ENCODE measurements at regions not wholly inside any gene's neighbourhood (a gene's known extent, or its start where the extent isn't known, plus 50 kb on each side); places are given as distances from the start of the nearest gene placed in this dataset.
"Not testable (repeated sequence)": the region's sequence is repeated elsewhere in the genome, so short reads cannot be mapped to it uniquely, and the experiment has no call there.

DNA sequence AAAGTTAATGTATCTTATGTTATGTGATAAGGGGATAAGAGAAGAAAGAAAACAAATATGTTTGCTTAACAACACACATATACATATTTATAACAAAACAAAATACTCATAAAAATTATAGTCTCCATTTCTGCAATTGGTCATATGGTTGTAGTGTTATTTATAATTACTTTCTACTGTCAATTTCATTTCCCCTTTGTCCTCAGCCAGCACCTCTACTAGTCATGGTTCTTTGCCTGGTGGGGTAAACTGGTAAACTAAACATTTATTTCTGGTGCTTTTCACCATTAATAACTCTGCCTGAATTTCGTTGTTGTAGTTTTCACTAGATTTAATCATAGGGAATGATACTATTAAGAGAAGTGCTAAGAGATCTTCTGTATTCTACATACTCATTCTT is 88.0 kb upstream of the ALCAM start:
- no peak for DNase-seq

DNA sequence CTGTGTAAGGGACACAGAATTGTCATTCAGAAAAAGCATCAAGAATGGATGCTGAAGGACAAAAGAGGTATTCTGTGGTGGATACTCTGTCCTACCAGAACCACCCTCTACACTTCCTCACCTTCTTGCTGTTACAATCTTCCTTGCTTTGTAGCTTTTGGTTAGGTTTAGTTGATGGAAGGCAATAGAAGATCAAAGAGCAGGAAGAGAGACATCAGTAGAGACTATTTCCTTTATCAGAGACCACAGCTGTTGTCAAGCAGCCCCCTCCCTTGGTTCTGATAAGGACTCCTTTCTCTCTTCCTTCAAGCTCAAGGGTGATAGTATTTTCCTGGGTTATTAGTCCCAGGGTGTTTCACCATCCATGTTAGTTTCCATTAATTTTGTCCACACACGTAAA is 84.7 kb upstream of the ALCAM start:
- DNase-seq: no peak

DNA sequence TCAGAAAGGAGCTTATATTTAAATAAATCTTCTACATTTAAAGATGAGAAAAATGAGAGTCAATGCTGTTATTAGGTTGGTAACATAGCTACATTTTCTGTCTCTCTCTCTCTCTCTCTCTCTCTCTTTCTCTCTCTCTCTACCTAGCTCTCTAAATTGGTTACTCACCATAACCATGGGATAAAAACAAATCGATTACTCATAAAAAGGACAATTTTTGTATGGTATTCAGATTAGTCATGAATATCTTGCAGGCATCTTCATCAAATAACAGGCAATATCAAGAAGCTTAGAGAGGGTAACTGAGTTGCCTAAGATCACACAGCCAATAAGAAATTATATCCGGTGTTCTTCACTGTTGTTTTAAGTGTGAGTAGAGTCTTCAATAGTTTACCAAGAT is 81.8 kb upstream of the ALCAM start:
- no peak for DNase-seq

- DNase-seq: no peak
These were observed 81.0 kb upstream of the ALCAM start for GRCh38 chr3:105285653-105286241.

DNA sequence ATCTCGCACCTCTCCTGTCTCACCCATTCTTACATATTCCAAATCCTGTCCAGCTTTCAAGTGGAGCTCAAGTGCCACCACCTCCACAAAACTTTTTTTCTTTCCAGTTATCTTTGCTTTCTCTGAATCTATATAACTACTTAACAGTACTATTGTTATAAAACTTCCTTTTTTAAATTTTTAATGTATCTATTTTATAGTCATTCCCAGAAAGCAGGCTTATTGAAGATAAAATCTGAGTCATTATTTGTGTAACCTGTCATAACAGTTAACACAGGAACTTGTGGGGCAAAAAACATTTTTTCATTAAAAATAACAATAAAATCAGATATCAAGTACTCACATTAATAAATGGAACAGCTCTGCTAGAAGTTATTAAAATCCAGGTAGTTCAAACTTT is 73.3 kb upstream of the ALCAM start:
- DNase-seq: no peak

DNA sequence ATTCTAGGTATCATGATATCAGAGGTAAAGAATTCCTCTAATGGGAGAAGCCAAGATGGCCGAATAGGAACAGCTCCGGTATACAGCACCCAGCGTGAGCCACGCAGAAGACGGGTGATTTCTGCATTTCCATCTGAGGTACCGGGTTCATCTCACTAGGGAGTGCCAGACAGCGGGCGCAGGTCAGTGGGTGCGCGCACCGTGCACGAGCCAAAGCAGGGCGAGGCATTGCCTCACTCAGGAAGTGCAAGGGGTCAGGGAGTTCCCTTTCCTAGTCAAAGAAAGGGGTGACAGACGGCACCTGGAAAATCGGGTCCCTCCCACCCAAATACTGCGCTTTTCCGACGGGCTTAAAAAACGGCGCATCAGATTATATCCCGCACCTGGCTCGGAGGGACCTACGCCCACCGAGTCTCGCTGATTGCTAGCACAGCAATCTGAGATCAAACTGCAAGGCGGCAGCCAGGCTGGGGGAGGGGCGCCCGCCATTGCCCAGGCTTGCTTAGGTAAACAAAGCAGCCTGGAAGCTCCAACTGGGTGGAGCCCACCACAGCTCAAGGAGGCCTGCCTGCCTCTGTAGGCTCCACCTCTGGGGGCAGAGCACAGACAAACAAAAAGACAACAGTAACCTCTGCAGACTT is 70.4 kb upstream of the ALCAM start:
- DNase-seq: not testable (repeated sequence)

DNA sequence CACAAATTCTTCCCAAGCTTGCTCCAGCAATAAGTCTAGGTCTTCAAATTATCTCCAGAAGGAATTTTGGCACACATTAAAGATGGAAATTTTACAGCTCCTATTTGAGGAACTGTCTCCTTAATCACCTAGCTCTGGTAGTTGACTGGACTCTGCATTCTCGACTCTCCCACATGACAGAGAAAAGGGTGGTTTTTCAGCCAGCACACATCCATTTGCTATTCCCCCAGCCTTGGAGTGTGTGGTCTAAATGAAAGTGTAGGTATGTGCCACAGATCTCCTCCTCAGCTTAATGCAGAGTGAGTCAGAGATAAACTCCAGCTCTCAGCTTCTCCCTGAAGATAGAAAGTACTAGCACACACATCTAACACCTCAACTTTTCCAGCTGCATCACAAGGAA is 62.2 kb upstream of the ALCAM start:
- DNase-seq: no peak

DNA sequence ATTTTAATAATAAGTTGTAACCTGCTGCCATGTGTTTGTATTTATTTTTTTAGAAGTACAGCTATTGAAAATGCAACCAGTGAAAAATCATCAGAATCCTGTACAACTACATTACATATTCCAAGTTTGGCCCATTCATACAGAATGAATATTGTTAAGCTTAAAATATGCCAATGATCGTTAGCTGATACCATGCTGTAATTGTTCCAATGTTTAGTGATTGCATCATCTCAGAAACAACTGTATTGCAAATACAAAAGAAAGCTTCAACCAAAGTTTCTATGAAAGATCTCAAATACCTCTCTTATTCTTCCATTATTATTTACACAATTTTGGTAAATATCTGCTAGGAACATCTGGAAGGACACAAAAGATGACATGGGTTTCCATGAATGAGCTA is 51.6 kb upstream of the ALCAM start:
- DNase-seq: no peak

DNA sequence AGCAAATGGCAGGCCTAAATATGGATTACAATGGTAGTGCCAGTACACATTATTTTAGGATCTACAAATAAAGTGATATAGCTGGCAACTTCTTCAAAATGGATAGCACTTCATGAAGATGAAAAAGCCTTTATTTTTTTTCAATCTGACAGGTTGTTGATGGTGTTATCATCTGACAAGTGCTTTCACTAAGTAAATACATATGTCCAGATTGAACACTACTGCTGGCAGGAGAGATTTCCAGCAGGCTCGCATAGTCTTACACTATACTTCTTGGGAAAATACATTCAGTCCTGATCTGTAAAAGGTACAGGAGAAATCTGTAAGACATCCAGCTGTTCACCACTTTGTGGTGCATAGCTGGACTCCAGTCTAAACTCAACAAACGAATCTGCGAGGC is 50.9 kb upstream of the ALCAM start:
- no peak for DNase-seq

- DNase-seq: no peak
These were observed 50.4 kb upstream of the ALCAM start for GRCh38 chr3:105316331-105316730.

Measured in T-helper 1 cell (primary cell).